ENCODE measurements at regions not wholly inside any gene's neighbourhood (a gene's known extent, or its start where the extent isn't known, plus 50 kb on each side); places are given as distances from the start of the nearest gene placed in this dataset.

DNA sequence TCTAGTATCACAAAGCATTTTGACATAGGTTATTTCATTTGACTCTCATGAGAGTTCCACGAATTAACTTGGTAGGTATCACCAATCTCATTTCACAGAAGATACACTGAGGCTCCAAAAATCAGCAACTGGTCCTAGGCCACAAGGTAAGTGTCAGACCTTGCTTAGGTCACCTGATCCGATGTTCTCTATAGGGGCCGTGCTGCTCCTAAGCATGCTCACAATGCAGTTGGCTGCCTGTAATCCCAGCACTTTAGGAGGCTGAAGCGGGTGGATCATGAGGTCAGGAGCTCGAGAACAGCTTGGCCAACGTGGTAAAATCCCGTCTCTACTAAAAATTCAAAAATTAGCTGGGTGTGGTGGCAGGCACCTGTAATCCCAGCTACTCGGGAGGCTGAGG, 78.7 kb upstream of the FOXN3 start:
- WGBS, 2 experiments (ENCODE audit: insufficient coverage in 1 of 2, insufficient read length in 1 of 2), result 86 to 89% methylated on average over 8 of the region's 8 CpGs
- no peak overlapping the region for H3K27ac ChIP-seq (ENCODE audit: low read depth, low read length)
- H3K4me1 Mint-ChIP-seq, result peaks cover 7% of the 10 kb centered on the region

DNA sequence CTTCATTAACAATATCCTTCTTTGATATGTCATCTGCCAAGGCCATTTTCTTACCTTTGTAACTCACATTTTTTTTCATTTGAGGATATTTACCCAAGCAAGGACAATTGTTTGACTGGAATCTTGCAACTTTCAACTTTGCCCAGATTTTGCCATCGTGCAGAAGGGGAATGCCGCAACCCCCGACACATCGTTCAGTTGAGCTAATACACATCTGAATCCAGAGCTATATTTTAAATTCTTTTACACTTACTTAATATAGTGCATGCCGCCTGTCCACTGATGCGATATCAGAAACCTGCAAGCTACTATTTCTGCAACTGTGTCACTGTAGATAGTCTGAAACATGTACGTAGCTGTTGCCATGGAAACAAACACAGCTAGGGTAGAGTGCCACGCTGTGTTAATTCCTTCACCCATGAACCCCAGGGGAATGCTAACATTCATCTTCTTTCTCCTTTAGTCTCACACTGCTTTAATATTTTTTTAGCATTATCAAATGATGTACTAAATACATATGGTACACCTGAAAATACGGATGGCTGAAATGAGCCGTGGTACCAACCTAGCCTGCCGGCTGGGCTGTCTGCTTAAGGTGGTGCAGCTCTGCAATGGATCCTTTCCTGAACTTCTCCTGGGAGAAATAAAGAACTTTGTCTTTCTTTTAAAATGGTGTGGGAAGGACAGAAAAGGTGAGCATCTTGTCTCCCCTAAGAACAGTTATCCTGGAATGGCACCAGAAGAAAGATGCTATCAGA, 77.0 kb upstream of the FOXN3 start:
- no peak overlapping the region for H3K27ac Mint-ChIP-seq
- H3K4me3 ChIP-seq (ENCODE audit: low read length), result no peak overlapping the region
- no peaks in the 10 kb centered on the region for H3K36me3 Mint-ChIP-seq (ENCODE audit: low read depth)
- no peaks in the 10 kb centered on the region for H3K27me3 ChIP-seq (ENCODE audit: control insufficient read depth, insufficient read depth, low read length, poor library complexity, severe bottlenecking)
- no peaks in the 10 kb centered on the region for H3K36me3 ChIP-seq (ENCODE audit: control insufficient read depth, insufficient read depth, low read length)
- 91 to 94% methylated on average over 8 to 11 of the region's 11 CpGs for WGBS, 2 experiments (ENCODE audit: insufficient coverage in 1 of 2, insufficient read length in 1 of 2)
- peaks cover 4% of the 10 kb centered on the region for H3K4me1 ChIP-seq (ENCODE audit: control insufficient read depth, insufficient read depth, low read length)
- H3K4me3 Mint-ChIP-seq, result no peak overlapping the region
- TF ChIP-seq, protein P1, sequence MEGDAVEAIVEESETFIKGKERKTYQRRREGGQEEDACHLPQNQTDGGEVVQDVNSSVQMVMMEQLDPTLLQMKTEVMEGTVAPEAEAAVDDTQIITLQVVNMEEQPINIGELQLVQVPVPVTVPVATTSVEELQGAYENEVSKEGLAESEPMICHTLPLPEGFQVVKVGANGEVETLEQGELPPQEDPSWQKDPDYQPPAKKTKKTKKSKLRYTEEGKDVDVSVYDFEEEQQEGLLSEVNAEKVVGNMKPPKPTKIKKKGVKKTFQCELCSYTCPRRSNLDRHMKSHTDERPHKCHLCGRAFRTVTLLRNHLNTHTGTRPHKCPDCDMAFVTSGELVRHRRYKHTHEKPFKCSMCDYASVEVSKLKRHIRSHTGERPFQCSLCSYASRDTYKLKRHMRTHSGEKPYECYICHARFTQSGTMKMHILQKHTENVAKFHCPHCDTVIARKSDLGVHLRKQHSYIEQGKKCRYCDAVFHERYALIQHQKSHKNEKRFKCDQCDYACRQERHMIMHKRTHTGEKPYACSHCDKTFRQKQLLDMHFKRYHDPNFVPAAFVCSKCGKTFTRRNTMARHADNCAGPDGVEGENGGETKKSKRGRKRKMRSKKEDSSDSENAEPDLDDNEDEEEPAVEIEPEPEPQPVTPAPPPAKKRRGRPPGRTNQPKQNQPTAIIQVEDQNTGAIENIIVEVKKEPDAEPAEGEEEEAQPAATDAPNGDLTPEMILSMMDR (conservative IDR thresholded peaks at IDR 0.05), result no peak
- no peak overlapping the region for H3K27ac ChIP-seq (ENCODE audit: low read depth, low read length)
- no peaks in the 10 kb centered on the region for H3K9me3 Mint-ChIP-seq
- no peak for DNase-seq
- no peaks in the 10 kb centered on the region for H3K27me3 Mint-ChIP-seq (ENCODE audit: insufficient read depth)
- peaks cover 10% of the 10 kb centered on the region for H3K4me1 Mint-ChIP-seq
- H3K9ac ChIP-seq (ENCODE audit: extremely low read depth, low read length, poor library complexity, severe bottlenecking), result no peak overlapping the region
- H3K9me3 ChIP-seq (ENCODE audit: control insufficient read depth, low read length), result no peaks in the 10 kb centered on the region

More for the DNA sequence above, 78.7 kb upstream of the FOXN3 start:
- Mint-ChIP-seq H3K4me3 (no peak overlapping the region), H3K36me3 (ENCODE audit: low read depth) (peaks cover 2% of the 10 kb centered on the region), H3K9me3 (no peaks in the 10 kb centered on the region), H3K27ac (no peak overlapping the region), H3K27me3 (ENCODE audit: insufficient read depth) (no peaks in the 10 kb centered on the region)
- DNase-seq, result no peak
- H3K9ac ChIP-seq (ENCODE audit: extremely low read depth, low read length, poor library complexity, severe bottlenecking), result no peak overlapping the region
- H3K27me3 ChIP-seq (ENCODE audit: control insufficient read depth, insufficient read depth, low read length, poor library complexity, severe bottlenecking), result no peaks in the 10 kb centered on the region
- TF ChIP-seq, protein P1 (conservative IDR thresholded peaks at IDR 0.05), result no peak
- no peaks in the 10 kb centered on the region for H3K9me3 ChIP-seq (ENCODE audit: control insufficient read depth, low read length)
- no peaks in the 10 kb centered on the region for H3K4me1 ChIP-seq (ENCODE audit: control insufficient read depth, insufficient read depth, low read length)
- H3K36me3 ChIP-seq (ENCODE audit: control insufficient read depth, insufficient read depth, low read length), result no peaks in the 10 kb centered on the region
- no peak overlapping the region for H3K4me3 ChIP-seq (ENCODE audit: low read length)

DNA sequence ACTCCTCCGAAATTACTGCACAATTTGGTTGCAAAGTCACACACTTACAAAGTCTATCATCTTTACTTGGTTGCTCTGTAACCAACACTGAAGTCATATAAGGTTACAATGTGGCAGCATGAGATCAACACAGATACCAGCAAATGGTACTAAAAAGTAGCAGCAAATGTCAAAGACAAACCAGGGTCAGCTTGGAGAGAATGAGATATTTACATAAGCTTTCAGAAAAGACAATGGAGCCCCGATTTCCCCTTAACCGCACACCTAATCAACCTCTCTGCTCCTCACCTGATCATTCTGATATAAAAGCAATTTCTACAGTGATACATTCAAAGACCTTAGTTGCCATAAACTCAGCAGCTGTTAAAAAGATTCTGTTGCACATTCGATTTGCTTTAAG, 76.4 kb upstream of the FOXN3 start:
- Histone ChIP-seq H3K27me3 (ENCODE audit: control insufficient read depth, insufficient read depth, low read length, poor library complexity, severe bottlenecking) (no peaks in the 10 kb centered on the region), H3K4me1 (ENCODE audit: control insufficient read depth, insufficient read depth, low read length) (peaks cover 4% of the 10 kb centered on the region), H3K27ac (ENCODE audit: low read depth, low read length) (no peak overlapping the region), H3K4me3 (ENCODE audit: low read length) (no peak overlapping the region), H3K9ac (ENCODE audit: extremely low read depth, low read length, poor library complexity, severe bottlenecking) (no peak overlapping the region), H3K9me3 (ENCODE audit: control insufficient read depth, low read length) (no peaks in the 10 kb centered on the region), H3K36me3 (ENCODE audit: control insufficient read depth, insufficient read depth, low read length) (no peaks in the 10 kb centered on the region)
- H3K4me3 Mint-ChIP-seq, result no peak overlapping the region
- peaks cover 10% of the 10 kb centered on the region for H3K4me1 Mint-ChIP-seq
- H3K27ac Mint-ChIP-seq, result no peak overlapping the region
- H3K9me3 Mint-ChIP-seq, result no peaks in the 10 kb centered on the region
- WGBS, 2 experiments (ENCODE audit: insufficient coverage in 1 of 2, insufficient read length in 1 of 2), result 86 to 88% methylated on average over 4 of the region's 4 CpGs
- TF ChIP-seq, protein P1 (conservative IDR thresholded peaks at IDR 0.05), result no peak
- DNase-seq, result no peak
- no peaks in the 10 kb centered on the region for H3K36me3 Mint-ChIP-seq (ENCODE audit: low read depth)
- H3K27me3 Mint-ChIP-seq (ENCODE audit: insufficient read depth), result no peaks in the 10 kb centered on the region
